Thyroid gland (tissue), 4 donors: ENCODE measurements at regions not wholly inside any gene's neighbourhood (a gene's known extent, or its start where the extent isn't known, plus 50 kb on each side); places are given as distances from the start of the nearest gene placed in this dataset.
"Not testable (repeated sequence)": the region's sequence is repeated elsewhere in the genome, so short reads cannot be mapped to it uniquely, and the experiment has no call there.

ENCODE experiments used
- POLR2A ChIP-seq, 2 donors: fragments of 450-650 bp; IDR thresholded peaks; one replicate each; pipeline ENCODE4 v1.6.1; 2017; ENCODE audit warnings: antibody characterized with exemption in 2 of 2, mild to moderate bottlenecking in 2 of 2, moderate library complexity in 1 of 2
- TF ChIP-seq, protein P1 (sequence below), 6 experiments: fragments of 200-600 bp in 3 of 6; fragments of 450-650 bp in 3 of 6; sonication (generic) in 3 of 6; IDR thresholded peaks; one replicate each; pipeline ENCODE4 v1.5.1; 2016 to 2019; ENCODE audit warnings: antibody characterized with exemption in 6 of 6, mild to moderate bottlenecking in 2 of 6, inconsistent platforms in 1 of 6, moderate library complexity in 1 of 6

DNA sequence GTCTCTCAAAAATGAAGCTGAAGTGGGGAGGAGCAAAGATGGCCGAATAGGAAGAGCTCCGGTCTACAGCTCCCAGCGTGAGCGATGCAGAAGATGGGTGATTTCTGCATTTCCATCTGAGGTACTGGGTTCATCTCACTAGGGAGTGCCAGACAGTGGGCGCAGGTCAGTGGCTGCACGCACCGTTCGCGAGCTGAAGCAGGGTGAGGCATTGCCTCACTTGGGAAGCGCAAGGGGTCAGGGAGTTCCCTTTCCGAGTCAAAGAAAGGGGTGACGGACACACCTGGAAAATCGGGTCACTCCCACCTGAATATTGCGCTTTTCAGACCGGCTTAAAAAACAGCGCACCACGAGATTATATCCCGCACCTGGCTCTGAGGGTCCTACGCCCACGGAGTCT is 132.8 kb downstream of the RSL24D1 start:
- TF ChIP-seq, protein P1, sequence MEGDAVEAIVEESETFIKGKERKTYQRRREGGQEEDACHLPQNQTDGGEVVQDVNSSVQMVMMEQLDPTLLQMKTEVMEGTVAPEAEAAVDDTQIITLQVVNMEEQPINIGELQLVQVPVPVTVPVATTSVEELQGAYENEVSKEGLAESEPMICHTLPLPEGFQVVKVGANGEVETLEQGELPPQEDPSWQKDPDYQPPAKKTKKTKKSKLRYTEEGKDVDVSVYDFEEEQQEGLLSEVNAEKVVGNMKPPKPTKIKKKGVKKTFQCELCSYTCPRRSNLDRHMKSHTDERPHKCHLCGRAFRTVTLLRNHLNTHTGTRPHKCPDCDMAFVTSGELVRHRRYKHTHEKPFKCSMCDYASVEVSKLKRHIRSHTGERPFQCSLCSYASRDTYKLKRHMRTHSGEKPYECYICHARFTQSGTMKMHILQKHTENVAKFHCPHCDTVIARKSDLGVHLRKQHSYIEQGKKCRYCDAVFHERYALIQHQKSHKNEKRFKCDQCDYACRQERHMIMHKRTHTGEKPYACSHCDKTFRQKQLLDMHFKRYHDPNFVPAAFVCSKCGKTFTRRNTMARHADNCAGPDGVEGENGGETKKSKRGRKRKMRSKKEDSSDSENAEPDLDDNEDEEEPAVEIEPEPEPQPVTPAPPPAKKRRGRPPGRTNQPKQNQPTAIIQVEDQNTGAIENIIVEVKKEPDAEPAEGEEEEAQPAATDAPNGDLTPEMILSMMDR (IDR thresholded peaks at IDR 0.05): not testable (repeated sequence)
- TF ChIP-seq POLR2A (IDR thresholded peaks at IDR 0.05): not testable (repeated sequence)
